GM19351 (cell line): ENCODE measurements at regions not wholly inside any gene's neighbourhood (a gene's known extent, or its start where the extent isn't known, plus 50 kb on each side); places are given as distances from the start of the nearest gene placed in this dataset.

Experiments
- ATAC-seq: cut with Tn5 transposase; IDR thresholded peaks from one replicate; pipeline ENCODE4 v1.9.1; 2021; ENCODE audit warnings: mild to moderate bottlenecking, moderate library complexity; ENCODE audit not compliant: unreplicated experiment

- ATAC-seq, result no peak
Measured at GRCh38 chr22:48441553-48441850, 1386.2 kb downstream of the BRD1 start.

- ATAC-seq, result no peak
Measured at GRCh38 chr22:48440673-48441552, 1386.8 kb downstream of the BRD1 start.

- no peak for ATAC-seq
Measured at GRCh38 chr22:48440176-48440575, 1387.5 kb downstream of the BRD1 start.

GRCh38 chr22:48439560-48440135 lies 1388.0 kb downstream of the BRD1 start:
- no peak for ATAC-seq

GRCh38 chr22:48438800-48439559 lies 1388.7 kb downstream of the BRD1 start:
- ATAC-seq, result no peak

GRCh38 chr22:48438096-48438495 lies 1389.6 kb downstream of the BRD1 start:
- no peak for ATAC-seq

GRCh38 chr22:48436201-48436931 lies 1391.3 kb downstream of the BRD1 start:
- ATAC-seq, result no peak

- no peak for ATAC-seq
Measured at GRCh38 chr22:48434868-48435250, 1392.8 kb downstream of the BRD1 start.

- ATAC-seq, result no peak
Measured at GRCh38 chr22:48434156-48434867, 1393.4 kb downstream of the BRD1 start.

- ATAC-seq, result no peak
Measured at GRCh38 chr22:48433647-48434046, 1394.0 kb downstream of the BRD1 start.

GRCh38 chr22:48432781-48433518 lies 1394.7 kb downstream of the BRD1 start:
- no peak for ATAC-seq

- no peak for ATAC-seq
Measured at GRCh38 chr22:48431536-48432315, 1395.9 kb downstream of the BRD1 start.

GRCh38 chr22:48431014-48431413 lies 1396.7 kb downstream of the BRD1 start:
- no peak for ATAC-seq

GRCh38 chr22:48429446-48430020 lies 1398.1 kb downstream of the BRD1 start:
- no peak for ATAC-seq

- ATAC-seq, result no peak
Measured at GRCh38 chr22:48428631-48429371, 1398.9 kb downstream of the BRD1 start.

- ATAC-seq, result no peak
Measured at GRCh38 chr22:48427731-48428211, 1399.9 kb downstream of the BRD1 start.

- ATAC-seq, result no peak
Measured at GRCh38 chr22:48426466-48427380, 1401.0 kb downstream of the BRD1 start.
